RPMI8226 (cell line): ENCODE measurements at regions not wholly inside any gene's neighbourhood (a gene's known extent, or its start where the extent isn't known, plus 50 kb on each side); places are given as distances from the start of the nearest gene placed in this dataset.

Experiments
- DNase-seq: peaks from one replicate; pipeline ENCODE4 v3.0.0-alpha.2; 2015

DNA sequence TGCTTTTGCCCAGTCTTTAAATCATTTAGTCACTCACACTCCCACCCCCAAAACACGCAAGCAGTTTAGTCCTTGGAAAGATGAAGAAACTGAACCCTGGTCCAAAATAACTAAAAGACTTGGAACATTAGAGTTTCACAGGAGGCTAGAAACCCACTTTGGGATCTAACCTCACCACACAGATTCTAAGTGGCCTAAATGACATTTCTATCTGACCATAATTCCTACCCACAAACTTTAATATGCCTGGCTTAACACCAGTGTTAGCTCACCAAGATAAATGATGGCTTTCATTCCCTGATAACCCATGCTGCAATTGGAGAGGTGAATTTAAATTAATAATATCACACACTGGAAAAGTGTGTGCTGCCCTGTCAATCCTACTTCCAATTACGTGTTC lies 295.3 kb upstream of the UBE2E2 start:
- no peak for DNase-seq

DNA sequence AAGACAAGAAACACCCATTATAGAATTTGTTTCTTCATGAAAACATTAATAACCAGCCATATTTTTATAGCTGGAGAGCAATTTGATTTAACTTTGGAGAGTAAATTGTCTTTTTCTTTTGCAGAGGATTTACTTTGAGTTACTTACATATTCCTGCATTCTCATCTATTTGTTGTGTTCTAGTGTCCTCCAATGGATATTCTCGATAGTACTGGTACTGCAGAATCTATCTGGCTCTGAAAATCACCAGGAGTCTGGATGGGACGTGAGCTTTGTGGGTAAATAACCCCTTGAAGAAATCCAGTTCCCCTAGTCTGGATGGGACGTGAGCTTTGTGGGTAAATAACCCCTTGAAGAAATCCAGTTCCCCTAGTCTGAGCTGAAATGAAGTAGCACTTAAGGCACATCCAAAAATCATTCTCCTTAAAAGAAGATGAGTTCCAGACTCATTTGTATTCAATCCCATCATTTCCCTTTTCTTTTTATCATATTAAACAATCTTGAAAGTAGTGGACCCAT lies 294.1 kb upstream of the UBE2E2 start:
- DNase-seq: no peak

DNA sequence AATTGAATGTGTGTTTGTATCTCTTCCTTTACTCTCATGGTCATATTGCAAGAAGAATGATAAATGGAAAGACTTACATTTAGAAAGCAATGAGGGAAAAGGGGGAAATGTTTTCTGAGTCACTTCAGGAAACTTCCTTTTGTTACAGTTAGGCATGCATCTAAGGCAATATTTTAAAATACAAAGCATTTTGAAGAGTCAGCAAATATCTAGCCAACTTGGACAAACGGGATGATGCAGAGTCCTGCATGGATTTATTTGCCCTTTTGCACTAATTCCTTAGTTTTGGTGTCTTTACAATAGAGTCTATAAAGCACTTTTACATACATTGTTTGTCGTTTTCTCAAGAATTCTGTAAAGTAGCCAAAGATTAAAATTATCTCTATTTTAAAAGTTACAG lies 286.2 kb upstream of the UBE2E2 start:
- no peak for DNase-seq

DNA sequence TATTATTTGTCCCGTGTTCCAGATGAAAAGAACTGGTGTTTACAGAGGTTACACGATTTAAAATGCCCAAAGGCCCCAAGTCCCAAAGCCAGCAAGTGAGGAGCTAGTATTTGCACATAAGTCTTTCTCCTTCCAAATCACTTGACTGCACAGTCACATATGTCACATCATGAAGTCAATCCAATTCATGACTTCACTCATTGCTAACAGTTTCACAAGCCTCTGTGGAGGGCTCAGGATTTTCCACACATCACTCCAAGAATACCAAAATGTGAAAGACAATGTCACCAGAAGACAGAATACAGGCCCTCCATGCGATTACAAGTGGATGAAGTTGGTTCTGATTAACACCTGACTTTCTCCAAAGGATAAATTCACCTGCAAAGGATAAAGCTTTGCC lies 283.1 kb upstream of the UBE2E2 start:
- no peak for DNase-seq

DNA sequence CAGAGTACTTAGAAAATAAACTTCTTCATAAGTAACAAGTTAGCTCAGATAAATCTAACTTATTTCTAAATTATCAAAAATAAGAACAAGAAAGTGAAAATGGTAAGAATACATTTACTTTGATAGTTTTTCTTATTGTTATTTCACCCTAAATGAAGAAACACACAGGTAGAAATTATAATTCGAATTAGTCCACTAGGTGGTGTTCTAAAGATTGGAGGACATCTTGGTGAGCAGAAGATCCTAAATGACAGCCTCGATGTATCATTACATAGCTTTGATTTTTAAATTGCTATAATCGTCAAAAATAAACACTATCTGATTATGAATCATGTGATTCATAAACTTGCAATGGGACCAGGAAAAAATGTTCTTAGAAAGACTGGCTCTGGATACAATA lies 280.8 kb upstream of the UBE2E2 start:
- no peak for DNase-seq

DNA sequence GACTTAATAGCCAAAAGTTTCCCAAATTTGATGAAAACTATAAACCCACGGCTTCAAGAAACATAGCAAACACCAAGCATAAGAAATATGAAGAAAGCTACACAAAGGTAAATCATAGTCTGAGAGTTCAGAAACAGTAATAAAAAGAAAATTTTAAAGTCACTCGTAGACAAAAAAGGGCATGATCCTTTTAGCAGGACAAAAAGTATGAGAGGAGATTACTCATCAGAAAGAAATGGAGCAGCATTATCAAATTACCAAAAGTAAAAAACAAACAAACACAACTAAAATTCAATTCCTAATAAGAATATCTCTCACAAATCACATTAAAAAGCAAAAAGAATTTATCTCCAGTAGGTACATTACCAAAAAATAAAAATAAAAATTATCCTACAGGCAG lies 279.4 kb upstream of the UBE2E2 start:
- DNase-seq: no peak

DNA sequence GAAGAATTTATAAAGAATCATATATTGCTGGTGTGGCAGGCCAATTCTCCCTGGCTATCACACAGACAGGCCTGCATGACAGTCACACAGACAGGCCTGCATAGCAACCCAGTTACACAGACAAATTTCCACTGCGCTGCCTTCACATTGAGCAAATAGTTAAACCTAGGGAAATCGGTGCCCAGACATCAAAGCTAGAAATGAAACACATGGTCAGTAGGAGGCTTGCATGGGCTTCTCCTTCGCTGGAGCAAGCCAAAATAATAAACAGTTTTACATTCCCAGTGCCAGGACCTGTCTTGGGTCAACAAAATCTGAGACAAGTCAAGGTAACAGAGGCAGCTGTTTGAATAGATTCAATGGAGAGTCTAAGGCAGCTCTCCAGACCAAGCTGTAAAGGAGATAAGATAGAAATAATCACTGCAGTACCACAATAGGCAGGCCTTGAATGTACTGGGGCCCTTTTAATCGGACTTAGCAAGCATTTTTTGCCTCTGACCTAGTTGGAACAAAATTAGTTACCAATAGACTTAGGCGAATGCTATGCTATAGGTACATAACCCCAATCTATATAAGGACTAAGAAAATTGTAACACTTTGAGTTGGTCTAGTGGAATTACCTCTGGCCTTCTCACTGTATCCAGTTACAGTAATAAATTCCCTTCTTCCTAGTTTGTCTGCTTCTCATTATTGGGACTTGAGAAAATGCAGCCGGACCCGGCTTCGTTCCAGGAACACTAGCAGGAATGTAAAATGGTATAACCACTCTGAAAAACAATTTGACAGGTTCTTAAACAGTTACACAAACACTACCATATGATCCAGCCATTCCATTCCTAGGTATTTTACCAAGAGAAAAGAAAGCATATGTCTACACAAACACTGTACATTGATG lies 274.7 kb upstream of the UBE2E2 start:
- no peak for DNase-seq

DNA sequence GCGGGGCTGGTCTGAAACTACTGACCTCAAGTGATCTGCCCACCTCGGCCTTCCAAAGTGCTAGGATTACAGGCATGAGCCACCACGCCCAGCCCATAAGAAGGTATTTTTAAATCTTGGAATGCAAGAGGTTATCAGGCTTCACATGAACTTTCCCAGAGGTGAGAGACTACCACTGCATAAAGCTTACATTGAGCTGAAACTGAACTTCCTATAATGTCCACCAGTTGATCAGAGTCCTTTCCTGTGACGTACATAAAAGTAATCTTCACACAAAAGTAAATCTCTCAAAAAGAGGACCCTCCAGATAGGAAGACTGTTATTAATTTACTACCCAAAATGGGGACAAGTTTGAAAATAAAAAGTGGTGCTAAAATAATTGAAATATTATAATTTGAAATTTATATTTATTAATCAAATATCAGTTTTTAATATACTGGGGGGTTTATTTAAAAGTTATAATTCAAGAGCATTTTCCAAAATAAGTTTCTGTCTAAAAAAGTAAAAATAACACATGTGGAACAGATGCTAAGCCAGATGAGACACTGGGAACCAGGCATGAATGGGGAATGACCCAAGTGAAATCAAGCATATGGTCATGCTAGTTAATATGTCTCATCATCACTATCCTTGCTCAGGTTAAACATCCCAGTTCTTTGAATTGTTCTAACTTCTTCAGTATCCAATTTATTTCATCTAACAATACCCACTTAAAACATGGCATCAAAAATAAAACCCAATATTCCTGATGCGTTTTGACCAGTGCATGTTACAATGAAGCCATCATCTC lies 269.9 kb upstream of the UBE2E2 start:
- DNase-seq: no peak

DNA sequence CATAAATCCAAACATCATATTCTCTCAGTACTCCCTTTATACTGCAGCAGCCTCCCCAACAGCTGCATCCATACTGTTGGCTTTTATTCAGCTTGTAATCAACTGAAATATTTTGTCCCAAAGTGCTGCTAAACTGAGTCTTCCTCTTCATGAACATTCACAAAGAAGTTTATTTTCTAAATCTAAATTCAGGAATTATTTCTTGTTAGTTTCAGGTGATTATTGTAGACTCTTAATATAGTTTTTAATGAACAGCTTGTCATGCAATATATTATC lies 269.3 kb upstream of the UBE2E2 start:
- DNase-seq: no peak

DNA sequence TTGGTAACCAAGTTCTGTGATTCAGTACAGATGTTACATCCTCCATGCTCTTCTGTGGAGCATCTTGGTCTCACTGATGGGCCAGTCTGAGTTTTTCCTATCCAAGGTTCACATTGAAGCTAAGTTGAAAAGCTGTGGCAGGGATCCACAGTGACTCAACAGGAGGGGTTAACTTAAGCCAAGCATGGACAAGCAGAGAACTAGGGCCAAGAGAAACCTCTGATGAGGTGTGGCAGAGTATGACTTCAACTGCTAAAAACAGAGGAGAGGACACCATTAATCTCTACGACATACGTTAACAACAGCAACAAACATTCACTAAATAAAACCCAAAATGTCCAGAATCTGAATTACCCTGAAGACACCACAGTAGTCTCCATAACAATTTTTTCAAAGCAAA lies 268.1 kb upstream of the UBE2E2 start:
- no peak for DNase-seq

DNA sequence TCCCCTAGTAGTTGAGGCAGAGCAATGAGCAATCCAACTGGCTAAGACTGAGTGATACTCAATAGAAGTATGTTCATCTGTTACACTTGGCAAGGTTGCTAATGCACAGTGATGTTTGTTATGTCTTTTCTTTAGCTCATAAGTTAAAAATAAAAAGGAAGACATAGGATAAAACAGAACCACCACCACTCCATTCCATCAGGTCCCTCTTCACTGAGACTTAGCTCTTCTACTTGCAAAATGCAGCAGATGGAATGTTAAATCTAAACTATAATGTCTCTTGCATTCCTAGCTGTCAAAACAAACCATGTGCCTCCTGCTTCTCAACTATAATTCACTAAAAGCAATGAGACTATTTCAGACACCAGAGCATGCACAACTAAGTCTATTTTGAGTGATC lies 265.6 kb upstream of the UBE2E2 start:
- DNase-seq: no peak

DNA sequence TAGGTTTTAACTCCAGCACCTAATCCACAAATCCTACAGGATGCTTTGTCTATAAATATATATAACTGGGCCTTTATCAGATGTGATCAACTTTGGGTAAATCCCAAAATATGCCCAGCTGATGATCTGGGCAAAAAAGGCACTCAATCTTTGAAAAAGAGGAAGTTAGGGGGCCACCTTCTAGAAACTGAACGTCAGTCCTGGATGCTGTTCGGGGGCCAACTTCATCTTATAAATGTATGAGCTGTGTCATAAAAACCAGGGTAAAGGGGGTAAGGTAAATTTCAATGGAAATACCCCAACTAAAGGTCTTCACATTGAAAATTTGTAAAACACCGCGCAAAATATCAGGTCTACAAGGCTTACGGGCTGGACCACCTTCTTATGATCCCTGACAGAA lies 264.4 kb upstream of the UBE2E2 start:
- DNase-seq: no peak

DNA sequence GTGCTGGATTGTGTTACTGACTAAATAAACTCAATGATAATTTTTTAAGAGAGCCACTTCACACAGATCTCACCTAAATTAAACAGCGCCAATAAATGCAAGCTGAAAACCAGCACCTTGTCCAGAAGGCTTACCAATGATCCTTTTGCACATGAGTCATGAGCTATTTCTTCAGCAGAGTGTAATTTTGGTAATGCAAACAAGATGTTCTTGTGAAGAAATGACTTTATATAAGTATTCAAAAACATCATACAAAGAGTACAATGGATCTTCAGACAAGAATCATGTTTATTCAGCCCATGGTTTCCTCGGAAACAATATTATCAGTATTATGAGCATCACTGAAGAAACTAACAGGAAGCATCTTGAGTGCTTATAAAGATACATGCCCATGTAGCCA lies 263.8 kb upstream of the UBE2E2 start:
- no peak for DNase-seq

DNA sequence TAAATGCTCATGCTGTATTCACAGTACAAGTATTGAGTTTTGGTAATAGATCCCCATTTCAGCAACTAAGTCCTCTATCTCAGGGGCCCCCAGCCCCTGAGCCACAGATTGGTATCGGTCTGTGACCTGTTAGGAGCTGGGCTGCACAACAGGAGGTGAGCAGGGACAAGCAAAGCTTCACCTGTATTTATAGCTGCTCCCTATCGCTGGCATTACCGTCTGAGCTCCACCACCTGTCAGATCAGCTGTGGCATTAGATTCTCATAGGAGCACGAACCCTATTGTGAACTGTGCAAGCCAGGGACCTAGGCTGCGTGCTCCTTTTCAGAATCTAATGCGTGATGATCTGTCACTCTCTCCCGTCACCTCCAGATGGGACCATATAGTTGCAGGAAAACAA lies 262.8 kb upstream of the UBE2E2 start:
- no peak for DNase-seq

DNA sequence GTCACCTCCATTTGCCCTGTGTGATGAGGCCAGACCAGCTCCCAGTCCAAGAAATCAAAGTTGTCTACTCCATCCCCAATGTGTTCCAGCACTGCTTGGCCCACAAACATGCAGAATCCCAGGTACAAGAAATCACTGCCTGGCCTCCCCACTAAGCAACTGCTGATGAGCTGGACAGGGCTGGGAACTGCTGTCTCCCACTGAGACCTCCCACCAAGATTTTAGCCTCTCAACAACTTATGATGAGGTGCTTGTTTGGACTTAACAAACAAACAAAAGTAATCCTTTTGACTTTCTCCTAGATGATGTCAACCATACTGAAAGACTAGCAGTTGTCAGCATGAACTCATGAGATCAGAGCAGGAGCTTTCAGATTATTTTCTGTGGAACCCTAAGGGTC lies 260.1 kb upstream of the UBE2E2 start:
- DNase-seq: no peak

DNA sequence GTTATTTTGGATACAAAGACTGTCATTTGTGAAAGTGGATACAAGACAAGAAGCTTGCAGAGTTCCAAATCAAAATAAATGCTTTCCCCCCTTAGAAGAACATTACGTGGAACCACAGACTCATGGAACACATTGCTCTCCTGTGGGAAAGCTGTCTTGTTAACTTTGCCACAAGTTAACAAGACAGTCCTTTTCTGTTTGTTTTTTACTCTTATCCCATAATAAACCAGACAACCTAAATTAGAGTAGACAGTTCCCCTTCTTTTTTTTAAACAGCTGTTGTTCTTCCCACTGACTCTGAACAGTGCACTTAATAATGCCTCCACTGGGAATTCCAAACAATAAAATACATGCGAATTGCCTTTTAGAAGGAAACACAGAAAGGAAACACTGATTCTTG lies 255.3 kb upstream of the UBE2E2 start:
- DNase-seq: no peak

DNA sequence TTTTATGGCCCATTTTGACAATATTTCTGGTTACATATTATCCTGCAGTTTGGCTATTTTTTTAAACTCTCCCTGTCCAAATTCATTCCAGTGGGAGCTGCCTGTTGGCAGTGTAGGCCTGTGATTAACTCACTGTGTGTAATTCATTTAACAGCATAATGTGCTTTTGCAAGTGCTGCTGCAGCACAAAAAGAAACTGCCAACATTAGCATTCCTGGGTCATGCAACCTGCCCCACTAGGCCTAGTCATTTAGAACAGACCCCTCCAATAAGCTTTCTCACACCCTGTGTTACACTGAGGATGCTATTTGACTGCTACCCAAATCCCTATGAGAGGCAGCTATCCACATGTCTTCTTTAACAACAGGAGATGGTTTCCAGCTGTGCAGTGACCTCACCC lies 251.2 kb upstream of the UBE2E2 start:
- no peak for DNase-seq

DNA sequence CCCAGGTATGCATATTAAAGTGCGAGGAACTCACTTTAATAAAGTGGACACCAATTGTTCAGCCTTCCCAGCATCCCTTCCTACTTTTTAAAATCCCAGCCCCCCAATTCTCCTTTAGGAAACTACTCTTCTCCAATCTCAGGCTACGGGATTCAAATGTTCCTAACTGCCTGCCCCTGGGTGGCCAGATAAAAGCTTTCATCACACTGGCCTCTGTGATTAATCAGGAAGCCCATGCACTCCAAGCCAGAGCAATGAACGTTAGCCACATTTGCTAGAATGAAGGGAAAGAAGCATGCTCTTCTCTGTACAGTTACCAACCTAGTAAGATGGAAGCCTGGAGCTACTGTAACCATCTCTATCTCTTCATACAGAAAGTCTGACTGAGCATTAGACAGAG lies 250.3 kb upstream of the UBE2E2 start:
- no peak for DNase-seq

DNA sequence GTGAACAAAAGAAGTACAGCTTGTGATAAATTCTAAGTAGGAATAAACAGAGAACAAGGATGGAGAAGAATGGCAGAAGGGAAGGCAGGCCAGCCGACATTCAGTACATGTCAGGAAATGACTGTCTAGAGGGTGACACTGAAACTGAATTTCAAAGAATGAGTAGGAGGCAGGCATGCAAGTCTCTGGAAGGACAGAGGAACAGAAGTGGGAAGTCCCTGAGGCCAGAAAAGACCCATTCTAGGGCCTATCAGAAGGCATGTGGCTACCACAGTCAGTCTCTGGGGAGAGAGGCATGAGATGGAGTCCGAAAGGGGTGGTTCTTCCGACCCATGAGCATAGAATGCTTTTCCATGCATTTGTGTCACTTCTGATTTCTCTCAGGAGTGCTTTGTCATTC lies 243.5 kb upstream of the UBE2E2 start:
- no peak for DNase-seq

DNA sequence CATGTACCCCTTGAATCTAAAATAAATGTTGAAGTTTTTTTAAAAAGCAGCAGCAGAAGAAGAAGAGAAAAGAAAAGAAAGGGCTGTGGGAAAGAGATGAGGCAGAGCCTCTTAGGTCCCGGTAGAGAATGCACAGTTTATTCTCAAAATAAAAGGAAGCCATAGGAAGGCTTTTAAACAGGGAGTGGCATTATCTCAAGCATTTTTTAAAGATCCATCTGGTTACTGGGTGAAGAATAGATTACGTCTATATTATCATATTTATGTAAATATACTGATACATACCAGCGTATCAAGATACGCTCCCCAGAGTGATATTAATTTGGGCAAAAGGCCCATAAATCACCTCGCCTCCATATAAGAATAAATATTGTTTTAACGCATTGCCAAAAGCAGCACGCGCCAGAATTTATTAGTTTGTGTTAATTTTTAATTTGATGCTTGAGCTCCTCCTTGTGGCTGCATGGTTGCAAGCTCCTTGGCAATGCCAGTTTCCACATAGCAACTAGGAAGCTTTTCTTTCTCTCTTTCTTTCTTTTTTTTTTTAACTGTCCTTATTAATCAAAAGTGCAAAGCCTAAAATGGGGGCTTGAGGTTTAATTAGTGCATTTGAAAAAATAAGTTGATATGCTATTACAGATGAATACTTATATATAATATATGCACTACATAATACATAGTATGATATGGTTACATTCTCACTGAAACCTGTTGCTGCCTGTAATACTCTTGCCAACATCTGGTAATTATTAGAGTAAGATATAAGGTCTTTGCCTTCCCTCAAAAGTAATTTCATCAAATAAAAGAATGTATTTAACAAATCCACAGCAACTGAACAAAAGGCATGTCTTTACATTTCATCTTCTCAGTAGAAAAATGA lies 242.8 kb upstream of the UBE2E2 start:
- DNase-seq: peak; percentile 51

DNA sequence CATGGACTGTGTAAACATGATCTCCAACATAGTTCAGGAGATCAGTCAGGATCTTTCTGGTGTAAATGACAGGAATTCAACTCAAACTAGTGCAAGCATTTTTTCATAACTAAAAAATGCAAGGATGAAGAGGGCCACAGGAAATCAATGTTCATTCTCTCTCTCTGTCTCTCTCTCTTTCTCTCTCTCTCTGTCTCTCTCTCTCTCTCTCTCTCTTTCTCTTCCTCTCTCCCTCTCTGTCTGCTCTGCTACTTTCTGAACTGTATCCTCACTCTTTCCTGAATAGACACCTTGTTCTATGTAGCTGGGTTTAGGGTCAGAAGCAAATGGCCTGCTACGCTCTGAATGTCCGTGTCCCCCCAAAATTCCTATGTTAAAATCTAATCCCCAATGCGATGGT lies 240.9 kb upstream of the UBE2E2 start:
- DNase-seq: no peak

DNA sequence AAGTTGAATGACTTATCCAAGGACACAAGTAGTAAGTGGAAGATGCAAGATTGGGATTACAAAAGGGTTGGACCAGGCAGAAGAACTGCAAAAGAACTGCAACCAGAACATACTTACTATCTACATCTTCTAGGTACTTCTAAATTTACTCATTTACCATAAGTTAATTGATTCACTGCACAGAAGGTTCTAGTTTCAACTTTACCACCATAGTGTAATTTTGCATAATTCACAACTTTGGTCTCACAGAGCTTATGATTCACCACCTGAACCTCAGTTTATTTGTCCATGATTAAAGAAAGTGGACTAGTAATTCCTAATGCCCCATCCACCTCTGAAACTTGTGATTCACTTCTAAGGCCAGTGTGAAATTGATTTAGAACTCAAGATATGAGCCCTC lies 236.8 kb upstream of the UBE2E2 start:
- no peak for DNase-seq

DNA sequence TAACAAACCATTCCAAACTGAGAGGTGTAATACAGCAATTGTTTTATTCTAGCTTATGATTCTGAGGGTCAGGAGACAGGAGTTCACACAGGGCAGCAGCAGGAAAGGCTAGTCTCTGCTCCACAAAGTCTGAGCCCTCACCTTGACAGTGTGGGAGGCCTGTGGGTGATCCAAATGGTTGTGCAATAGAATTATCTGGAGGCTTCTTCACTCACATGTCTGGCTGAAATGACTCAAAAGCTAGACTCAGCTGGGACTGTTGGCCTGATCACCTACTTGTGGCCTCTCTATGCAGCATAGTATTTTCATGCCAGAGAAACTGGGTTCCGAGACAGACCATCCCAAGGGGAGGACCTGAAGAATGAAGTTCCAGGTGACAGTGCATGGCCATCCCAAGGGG lies 233.9 kb upstream of the UBE2E2 start:
- DNase-seq: no peak

DNA sequence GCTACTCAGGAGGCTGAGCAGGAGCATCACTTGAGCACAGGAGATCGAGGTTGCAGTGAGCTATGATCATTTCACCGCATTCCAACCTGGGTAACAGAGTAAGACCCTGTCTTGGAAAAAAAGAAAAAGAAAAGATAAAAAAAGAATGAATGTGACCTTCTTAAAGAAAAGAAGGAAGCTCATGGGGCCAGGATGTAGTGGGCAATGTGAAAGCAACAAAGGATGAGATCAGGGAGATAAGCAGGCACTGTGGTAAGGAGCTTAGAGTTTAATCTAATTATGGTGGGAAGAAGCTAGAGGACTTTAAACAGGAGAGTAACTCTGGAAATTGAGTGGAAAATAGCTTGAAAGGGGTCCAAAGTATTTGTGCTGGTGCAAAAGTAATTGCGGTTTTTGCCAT lies 231.6 kb upstream of the UBE2E2 start:
- DNase-seq: no peak
